ENCODE measurements at regions not wholly inside any gene's neighbourhood (a gene's known extent, or its start where the extent isn't known, plus 50 kb on each side); places are given as distances from the start of the nearest gene placed in this dataset.

GRCh38 chrX:39396358-39396995 lies 595.2 kb downstream of the MID1IP1 start:
- Histone ChIP-seq H3K4me2 (no peak overlapping the region), H2AFZ (ENCODE audit: low read depth) (no peak overlapping the region), H3K4me1 (ENCODE audit: low read depth, poor library complexity, severe bottlenecking) (no peaks in the 10 kb centered on the region), H3K27ac (no peak overlapping the region), H3K27me3 (ENCODE audit: insufficient read depth, low read depth) (no peaks in the 10 kb centered on the region), H3K9ac (no peak overlapping the region), H3K79me2 (ENCODE audit: insufficient read depth, low read depth) (no peaks in the 10 kb centered on the region), H3K36me3 (ENCODE audit: insufficient read depth) (no peaks in the 10 kb centered on the region), H4K20me1 (ENCODE audit: insufficient read depth) (no peaks in the 10 kb centered on the region), H3K4me3 (IDR thresholded peaks at IDR 0.05; ENCODE audit: insufficient read depth, low read depth, low read length) (no peak overlapping the region)
- TF ChIP-seq, protein P1, sequence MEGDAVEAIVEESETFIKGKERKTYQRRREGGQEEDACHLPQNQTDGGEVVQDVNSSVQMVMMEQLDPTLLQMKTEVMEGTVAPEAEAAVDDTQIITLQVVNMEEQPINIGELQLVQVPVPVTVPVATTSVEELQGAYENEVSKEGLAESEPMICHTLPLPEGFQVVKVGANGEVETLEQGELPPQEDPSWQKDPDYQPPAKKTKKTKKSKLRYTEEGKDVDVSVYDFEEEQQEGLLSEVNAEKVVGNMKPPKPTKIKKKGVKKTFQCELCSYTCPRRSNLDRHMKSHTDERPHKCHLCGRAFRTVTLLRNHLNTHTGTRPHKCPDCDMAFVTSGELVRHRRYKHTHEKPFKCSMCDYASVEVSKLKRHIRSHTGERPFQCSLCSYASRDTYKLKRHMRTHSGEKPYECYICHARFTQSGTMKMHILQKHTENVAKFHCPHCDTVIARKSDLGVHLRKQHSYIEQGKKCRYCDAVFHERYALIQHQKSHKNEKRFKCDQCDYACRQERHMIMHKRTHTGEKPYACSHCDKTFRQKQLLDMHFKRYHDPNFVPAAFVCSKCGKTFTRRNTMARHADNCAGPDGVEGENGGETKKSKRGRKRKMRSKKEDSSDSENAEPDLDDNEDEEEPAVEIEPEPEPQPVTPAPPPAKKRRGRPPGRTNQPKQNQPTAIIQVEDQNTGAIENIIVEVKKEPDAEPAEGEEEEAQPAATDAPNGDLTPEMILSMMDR (conservative IDR thresholded peaks at IDR 0.05; ENCODE audit: low read depth, low read length): no peak

DNA sequence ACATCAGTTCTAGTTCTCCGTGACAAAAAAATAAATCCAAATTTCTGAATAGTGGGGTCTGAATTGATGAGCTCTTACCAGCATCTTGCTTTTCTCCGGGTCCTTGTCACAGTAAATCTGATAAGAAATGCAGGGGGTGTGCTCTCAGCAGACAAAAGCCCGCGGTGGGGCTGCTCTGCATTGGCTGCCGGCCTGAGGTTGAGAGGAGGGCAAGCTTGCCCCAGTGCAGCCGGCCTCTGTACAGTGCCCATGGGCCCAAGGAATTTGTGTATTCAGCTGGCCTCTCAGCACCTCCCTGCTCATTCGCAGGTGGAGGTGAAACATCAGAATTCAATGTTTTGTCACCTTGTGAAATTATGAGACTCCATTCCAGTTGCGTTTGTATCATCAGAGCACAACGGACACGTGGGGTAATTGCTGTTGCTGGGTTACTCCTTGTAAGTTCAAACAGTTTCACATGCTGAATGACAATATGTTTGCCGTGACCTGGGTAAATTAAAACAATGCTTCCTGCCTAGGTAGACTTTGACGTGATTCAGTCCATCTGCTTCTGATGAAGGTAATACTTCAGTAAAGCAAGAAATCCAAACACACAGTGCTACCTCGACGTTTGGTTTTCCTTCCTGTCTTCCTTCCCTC lies 596.4 kb downstream of the MID1IP1 start:
- Histone ChIP-seq H2AFZ (ENCODE audit: low read depth) (no peak overlapping the region), H3K4me2 (no peak overlapping the region), H3K9ac (no peak overlapping the region), H4K20me1 (ENCODE audit: insufficient read depth) (no peaks in the 10 kb centered on the region), H3K36me3 (ENCODE audit: insufficient read depth) (no peaks in the 10 kb centered on the region), H3K27me3 (ENCODE audit: insufficient read depth, low read depth) (no peaks in the 10 kb centered on the region), H3K4me3 (IDR thresholded peaks at IDR 0.05; ENCODE audit: insufficient read depth, low read depth, low read length) (no peak overlapping the region), H3K79me2 (ENCODE audit: insufficient read depth, low read depth) (no peaks in the 10 kb centered on the region), H3K4me1 (ENCODE audit: low read depth, poor library complexity, severe bottlenecking) (no peaks in the 10 kb centered on the region), H3K27ac (no peak overlapping the region)
- TF ChIP-seq, protein P1 (conservative IDR thresholded peaks at IDR 0.05; ENCODE audit: low read depth, low read length): no peak

GRCh38 chrX:39398215-39398962 lies 597.1 kb downstream of the MID1IP1 start:
- Histone ChIP-seq H3K9ac (no peak overlapping the region), H3K4me1 (ENCODE audit: low read depth, poor library complexity, severe bottlenecking) (no peaks in the 10 kb centered on the region), H4K20me1 (ENCODE audit: insufficient read depth) (no peaks in the 10 kb centered on the region), H3K27ac (no peak overlapping the region), H2AFZ (ENCODE audit: low read depth) (no peak overlapping the region), H3K79me2 (ENCODE audit: insufficient read depth, low read depth) (no peaks in the 10 kb centered on the region), H3K36me3 (ENCODE audit: insufficient read depth) (no peaks in the 10 kb centered on the region), H3K4me3 (IDR thresholded peaks at IDR 0.05; ENCODE audit: insufficient read depth, low read depth, low read length) (no peak overlapping the region), H3K27me3 (ENCODE audit: insufficient read depth, low read depth) (no peaks in the 10 kb centered on the region), H3K4me2 (no peak overlapping the region)
- TF ChIP-seq, protein P1 (conservative IDR thresholded peaks at IDR 0.05; ENCODE audit: low read depth, low read length): no peak

DNA sequence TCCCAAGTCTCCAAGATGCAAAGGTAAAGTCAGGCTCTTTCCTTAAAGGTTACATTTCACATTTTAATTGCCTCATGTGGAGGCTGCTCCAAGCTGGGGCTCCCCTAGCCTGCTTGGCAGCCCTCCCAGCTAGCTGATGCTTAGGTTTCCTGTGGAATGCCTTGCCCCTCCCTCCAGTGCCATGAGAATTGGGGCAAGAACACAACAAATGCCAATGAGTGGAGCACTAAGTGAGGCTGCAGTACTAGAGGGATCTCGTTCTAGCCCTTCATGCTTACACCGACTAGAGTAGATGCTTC lies 597.7 kb downstream of the MID1IP1 start:
- no peak overlapping the region for H3K4me3 ChIP-seq (IDR thresholded peaks at IDR 0.05; ENCODE audit: insufficient read depth, low read depth, low read length)
- H3K79me2 ChIP-seq (ENCODE audit: insufficient read depth, low read depth): no peaks in the 10 kb centered on the region
- no peak overlapping the region for H3K4me2 ChIP-seq
- TF ChIP-seq, protein P1 (conservative IDR thresholded peaks at IDR 0.05; ENCODE audit: low read depth, low read length): no peak
- no peak overlapping the region for H2AFZ ChIP-seq (ENCODE audit: low read depth)
- no peaks in the 10 kb centered on the region for H3K4me1 ChIP-seq (ENCODE audit: low read depth, poor library complexity, severe bottlenecking)
- H4K20me1 ChIP-seq (ENCODE audit: insufficient read depth): no peaks in the 10 kb centered on the region
- no peak overlapping the region for H3K9ac ChIP-seq
- H3K27ac ChIP-seq: no peak overlapping the region
- no peaks in the 10 kb centered on the region for H3K36me3 ChIP-seq (ENCODE audit: insufficient read depth)
- no peaks in the 10 kb centered on the region for H3K27me3 ChIP-seq (ENCODE audit: insufficient read depth, low read depth)
